HFFc6 (cell line): ENCODE measurements at regions not wholly inside any gene's neighbourhood (a gene's known extent, or its start where the extent isn't known, plus 50 kb on each side); places are given as distances from the start of the nearest gene placed in this dataset.

Experiments
- DNase-seq: peaks from one replicate; pipeline ENCODE4 v3.0.0-alpha.2; 2018
- H3K27ac Mint-ChIP-seq: 2 replicates; pipeline ENCODE4 v1.8.0; 2020; ENCODE audit warnings: mild to moderate bottlenecking, mixed read lengths
- H3K27me3 Mint-ChIP-seq: 2 replicates; pipeline ENCODE4 v1.8.0; 2021; ENCODE audit warnings: mild to moderate bottlenecking, moderate library complexity, mixed read lengths; ENCODE audit not compliant: insufficient read depth
- H3K36me3 Mint-ChIP-seq: 2 replicates; pipeline ENCODE4 v1.8.0; 2021; ENCODE audit warnings: low read depth, mixed read lengths
- H3K4me1 Mint-ChIP-seq: 2 replicates; pipeline ENCODE4 v1.8.0; 2020; ENCODE audit warnings: low read depth, mixed read lengths
- H3K4me3 Mint-ChIP-seq: 2 replicates; pipeline ENCODE4 v1.8.0; 2020; ENCODE audit warnings: mild to moderate bottlenecking, moderate library complexity, mixed read lengths
- H3K9me3 Mint-ChIP-seq: 2 replicates; pipeline ENCODE4 v1.8.0; 2020; ENCODE audit warnings: mild to moderate bottlenecking, mixed read lengths
- CTCF ChIP-seq: fragments of 200-600 bp; sonication (generic); IDR thresholded peaks from 2 replicates; pipeline ENCODE4 v1.5.0; 2021; ENCODE audit warnings: antibody characterized with exemption, mild to moderate bottlenecking

GRCh38 chr4:133377286-133377685, 228.2 kb downstream of the PCDH10 start:
- DNase-seq = no peak
- Mint-ChIP-seq H3K27me3 (no peaks in the 10 kb centered on the region; the same call in 1 of the 2 replicates), H3K36me3 (no peaks in the 10 kb centered on the region; the same call in 1 of the 2 replicates), H3K27ac (no peak overlapping the region), H3K9me3 (no peaks in the 10 kb centered on the region; the same call in 1 of the 2 replicates), H3K4me1 (no peaks in the 10 kb centered on the region), H3K4me3 (no peak overlapping the region)
- no peak for TF ChIP-seq CTCF

GRCh38 chr4:133372699-133373098, 223.6 kb downstream of the PCDH10 start:
- Mint-ChIP-seq H3K4me3 (no peak overlapping the region), H3K36me3 (no peaks in the 10 kb centered on the region), H3K27ac (no peak overlapping the region), H3K27me3 (no peaks in the 10 kb centered on the region), H3K9me3 (no peaks in the 10 kb centered on the region; the same call in 1 of the 2 replicates), H3K4me1 (no peaks in the 10 kb centered on the region)
- no peak for TF ChIP-seq CTCF
- DNase-seq = no peak

GRCh38 chr4:133355633-133356032, 206.5 kb downstream of the PCDH10 start:
- no peak overlapping the region for H3K27ac Mint-ChIP-seq
- H3K4me3 Mint-ChIP-seq = no peak overlapping the region
- no peaks in the 10 kb centered on the region for H3K36me3 Mint-ChIP-seq
- no peak for DNase-seq
- H3K9me3 Mint-ChIP-seq = no peaks in the 10 kb centered on the region; the same call in 1 of the 2 replicates
- H3K27me3 Mint-ChIP-seq = no peaks in the 10 kb centered on the region
- H3K4me1 Mint-ChIP-seq = no peaks in the 10 kb centered on the region
- TF ChIP-seq CTCF = no peak

GRCh38 chr4:133347409-133347808, 198.3 kb downstream of the PCDH10 start:
- Mint-ChIP-seq H3K27ac (no peak overlapping the region), H3K4me3 (no peak overlapping the region), H3K4me1 (peaks cover 4% of the 10 kb centered on the region; the same call in 1 of the 2 replicates), H3K27me3 (no peaks in the 10 kb centered on the region; the same call in 1 of the 2 replicates), H3K9me3 (peaks cover 9% of the 10 kb centered on the region), H3K36me3 (peaks cover 10% of the 10 kb centered on the region; the same call in 1 of the 2 replicates)
- no peak for TF ChIP-seq CTCF
- DNase-seq = no peak

- Mint-ChIP-seq H3K9me3 (peaks cover 4% of the 10 kb centered on the region; the same call in 1 of the 2 replicates), H3K27ac (no peak overlapping the region), H3K4me1 (no peaks in the 10 kb centered on the region), H3K36me3 (no peaks in the 10 kb centered on the region), H3K4me3 (no peak overlapping the region), H3K27me3 (no peaks in the 10 kb centered on the region)
- TF ChIP-seq CTCF = no peak
- no peak for DNase-seq
Measured at GRCh38 chr4:133324491-133324890, 175.4 kb downstream of the PCDH10 start.

- H3K4me3 Mint-ChIP-seq = no peak overlapping the region
- no peak for TF ChIP-seq CTCF
- H3K27me3 Mint-ChIP-seq = peaks cover 1% of the 10 kb centered on the region; the same call in 1 of the 2 replicates
- no peak for DNase-seq
- H3K4me1 Mint-ChIP-seq = no peaks in the 10 kb centered on the region
- H3K27ac Mint-ChIP-seq = no peak overlapping the region
- peaks cover 4% of the 10 kb centered on the region; the same call in 1 of the 2 replicates for H3K9me3 Mint-ChIP-seq
- no peaks in the 10 kb centered on the region for H3K36me3 Mint-ChIP-seq
Measured at GRCh38 chr4:133323670-133324069, 174.6 kb downstream of the PCDH10 start.
